Type B pancreatic cell (in vitro differentiated cells): ENCODE measurements at regions not wholly inside any gene's neighbourhood (a gene's known extent, or its start where the extent isn't known, plus 50 kb on each side); places are given as distances from the start of the nearest gene placed in this dataset.

Experiments
- DNase-seq: peaks from one replicate; pipeline ENCODE4 v3.0.0; 2021; ENCODE audit warnings: mixed read lengths; ENCODE audit not compliant: unreplicated experiment; ENCODE audit errors: extremely low spot score
- H3K27ac Mint-ChIP-seq: 2 replicates; pipeline ENCODE4 v1.8.0; 2021; ENCODE audit warnings: mild to moderate bottlenecking, mixed read lengths
- H3K27me3 Mint-ChIP-seq: 2 replicates; pipeline ENCODE4 v1.8.0; 2021; ENCODE audit warnings: mixed read lengths
- H3K36me3 Mint-ChIP-seq: 2 replicates; pipeline ENCODE4 v1.8.0; 2021; ENCODE audit warnings: mixed read lengths
- H3K4me1 Mint-ChIP-seq: one replicate; pipeline ENCODE4 v1.8.0; 2021; ENCODE audit warnings: mixed read lengths; ENCODE audit not compliant: unreplicated experiment
- H3K4me3 Mint-ChIP-seq: 2 replicates; pipeline ENCODE4 v1.8.0; 2021; ENCODE audit warnings: mild to moderate bottlenecking, mixed read lengths
- H3K9me3 Mint-ChIP-seq: 2 replicates; pipeline ENCODE4 v1.8.0; 2021; ENCODE audit warnings: mixed read lengths
- CTCF ChIP-seq: fragments of 200-600 bp; sonication (generic); conservative IDR thresholded peaks from 2 replicates; pipeline ENCODE4 v1.5.0; 2021; ENCODE audit warnings: antibody characterized with exemption, mild to moderate bottlenecking

GRCh38 chr2:9692456-9693195 is 61.8 kb upstream of the YWHAQ start:
- H3K27ac Mint-ChIP-seq, result no peak overlapping the region
- TF ChIP-seq CTCF, result no peak

GRCh38 chr2:9693196-9693491 is 62.3 kb upstream of the YWHAQ start:
- no peaks in the 10 kb centered on the region for H3K9me3 Mint-ChIP-seq
- peaks cover 13% of the 10 kb centered on the region for H3K4me1 Mint-ChIP-seq
- no peak overlapping the region for H3K27ac Mint-ChIP-seq
- H3K4me3 Mint-ChIP-seq, result no peak overlapping the region
- TF ChIP-seq CTCF, result no peak
- H3K36me3 Mint-ChIP-seq, result no peaks in the 10 kb centered on the region
- no peaks in the 10 kb centered on the region for H3K27me3 Mint-ChIP-seq
- no peak for DNase-seq

More at GRCh38 chr2:9692456-9693195, 61.8 kb upstream of the YWHAQ start:
- Mint-ChIP-seq H3K27me3 (no peaks in the 10 kb centered on the region), H3K4me1 (peaks cover 13% of the 10 kb centered on the region), H3K4me3 (no peak overlapping the region), H3K9me3 (no peaks in the 10 kb centered on the region), H3K36me3 (no peaks in the 10 kb centered on the region)
- no peak for DNase-seq

- TF ChIP-seq CTCF, result no peak
- no peaks in the 10 kb centered on the region for H3K9me3 Mint-ChIP-seq
- H3K4me3 Mint-ChIP-seq, result no peak overlapping the region
- H3K36me3 Mint-ChIP-seq, result no peaks in the 10 kb centered on the region
- no peaks in the 10 kb centered on the region for H3K27me3 Mint-ChIP-seq
- no peak for DNase-seq
- no peak overlapping the region for H3K27ac Mint-ChIP-seq
- H3K4me1 Mint-ChIP-seq, result peaks cover 13% of the 10 kb centered on the region
Measured at GRCh38 chr2:9693646-9694045, 62.8 kb upstream of the YWHAQ start.

GRCh38 chr2:9694661-9695234 is 64.0 kb upstream of the YWHAQ start:
- no peaks in the 10 kb centered on the region for H3K9me3 Mint-ChIP-seq
- H3K27ac Mint-ChIP-seq, result no peak overlapping the region
- no peak for TF ChIP-seq CTCF
- no peak overlapping the region for H3K4me3 Mint-ChIP-seq
- no peaks in the 10 kb centered on the region for H3K36me3 Mint-ChIP-seq
- DNase-seq, result no peak
- H3K27me3 Mint-ChIP-seq, result peaks cover 3% of the 10 kb centered on the region
- H3K4me1 Mint-ChIP-seq, result peaks cover 13% of the 10 kb centered on the region

- H3K9me3 Mint-ChIP-seq, result no peaks in the 10 kb centered on the region
- H3K27ac Mint-ChIP-seq, result peak overlapping the region; percentile 14
- H3K4me3 Mint-ChIP-seq, result no peak overlapping the region
- TF ChIP-seq CTCF, result no peak
- peaks cover 3% of the 10 kb centered on the region for H3K27me3 Mint-ChIP-seq
- no peak for DNase-seq
- H3K36me3 Mint-ChIP-seq, result no peaks in the 10 kb centered on the region
- H3K4me1 Mint-ChIP-seq, result peaks cover 6% of the 10 kb centered on the region
Measured at GRCh38 chr2:9695941-9696340, 65.1 kb upstream of the YWHAQ start.
